NB4 (cell line): ENCODE measurements at regions not wholly inside any gene's neighbourhood (a gene's known extent, or its start where the extent isn't known, plus 50 kb on each side); places are given as distances from the start of the nearest gene placed in this dataset.

Experiments
- DNase-seq: peaks from one replicate; pipeline ENCODE4 v3.0.0; 2010; ENCODE audit warnings: low read depth
- H3K4me3 ChIP-seq: one replicate; pipeline ENCODE4 v1.5.1; 2011; ENCODE audit warnings: mild to moderate bottlenecking, low read depth, low read length, moderate library complexity
- CTCF ChIP-seq: IDR thresholded peaks from one replicate; pipeline ENCODE4 v1.5.1; 2012; ENCODE audit warnings: low read depth, low read length
- MAX ChIP-seq: IDR thresholded peaks from 2 replicates; pipeline ENCODE4 v1.6.1; 2011; ENCODE audit warnings: low read depth, low read length
- MYC ChIP-seq: IDR thresholded peaks from 2 replicates; pipeline ENCODE4 v1.6.1; 2011; ENCODE audit warnings: low read depth, low read length
- POLR2A ChIP-seq: IDR thresholded peaks from 2 replicates; pipeline ENCODE4 v1.6.1; 2011; ENCODE audit warnings: mild to moderate bottlenecking; ENCODE audit not compliant: insufficient read length; ENCODE audit errors: extremely low read depth

GRCh38 chr3:66097647-66098046 lies 58.9 kb upstream of the MAGI1 start:
- TF ChIP-seq MAX, result no peak
- no peak for TF ChIP-seq CTCF
- no peak for TF ChIP-seq MYC
- TF ChIP-seq POLR2A, result no peak
- no peak overlapping the region for H3K4me3 ChIP-seq
- DNase-seq, result no peak

- TF ChIP-seq CTCF (no peak), MYC (no peak), MAX (no peak), POLR2A (no peak)
- peak; percentile 2 for DNase-seq
- H3K4me3 ChIP-seq, result no peak overlapping the region
These were observed 56.7 kb upstream of the MAGI1 start for GRCh38 chr3:66095295-66096001.

- H3K4me3 ChIP-seq, result no peak overlapping the region
- TF ChIP-seq MAX, result no peak
- TF ChIP-seq CTCF, result no peak
- TF ChIP-seq POLR2A, result no peak
- no peak for TF ChIP-seq MYC
- DNase-seq, result no peak
These were observed 55.3 kb upstream of the MAGI1 start for GRCh38 chr3:66093981-66094380.

- TF ChIP-seq MYC, result no peak
- H3K4me3 ChIP-seq, result no peak overlapping the region
- DNase-seq, result no peak
These were observed 53.7 kb upstream of the MAGI1 start for GRCh38 chr3:66092175-66092995.
